Activated CD4-positive, CD25-positive, alpha-beta regulatory T cell treated with anti-CD3 and anti-CD28 coated beads, Interleukin-2, amount 50 U/mL, for 72 hours (primary cell): ENCODE measurements at regions not wholly inside any gene's neighbourhood (a gene's known extent, or its start where the extent isn't known, plus 50 kb on each side); places are given as distances from the start of the nearest gene placed in this dataset.

ENCODE experiments used
- DNase-seq: peaks from one replicate; pipeline ENCODE4 v3.0.0; 2021

DNA sequence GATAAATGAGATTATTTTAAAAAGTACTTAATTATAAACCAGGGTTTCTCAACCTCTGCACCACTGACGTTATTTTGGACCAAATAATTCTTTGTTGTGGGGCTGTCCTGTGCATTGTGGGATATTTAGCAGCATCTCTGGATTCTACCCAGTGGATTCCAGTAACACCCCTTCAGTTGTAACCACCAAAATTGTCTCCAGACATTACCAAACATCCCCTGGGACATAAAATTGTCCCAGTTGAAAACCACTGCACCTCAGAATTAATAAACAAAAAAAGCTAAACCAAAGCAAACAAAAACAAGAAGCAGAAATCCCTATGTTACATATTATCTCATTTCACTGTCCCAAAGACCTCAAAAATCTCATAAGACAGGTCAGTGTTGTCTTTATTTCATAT, 54.2 kb upstream of the GIMD1 start:
- no peak for DNase-seq

DNA sequence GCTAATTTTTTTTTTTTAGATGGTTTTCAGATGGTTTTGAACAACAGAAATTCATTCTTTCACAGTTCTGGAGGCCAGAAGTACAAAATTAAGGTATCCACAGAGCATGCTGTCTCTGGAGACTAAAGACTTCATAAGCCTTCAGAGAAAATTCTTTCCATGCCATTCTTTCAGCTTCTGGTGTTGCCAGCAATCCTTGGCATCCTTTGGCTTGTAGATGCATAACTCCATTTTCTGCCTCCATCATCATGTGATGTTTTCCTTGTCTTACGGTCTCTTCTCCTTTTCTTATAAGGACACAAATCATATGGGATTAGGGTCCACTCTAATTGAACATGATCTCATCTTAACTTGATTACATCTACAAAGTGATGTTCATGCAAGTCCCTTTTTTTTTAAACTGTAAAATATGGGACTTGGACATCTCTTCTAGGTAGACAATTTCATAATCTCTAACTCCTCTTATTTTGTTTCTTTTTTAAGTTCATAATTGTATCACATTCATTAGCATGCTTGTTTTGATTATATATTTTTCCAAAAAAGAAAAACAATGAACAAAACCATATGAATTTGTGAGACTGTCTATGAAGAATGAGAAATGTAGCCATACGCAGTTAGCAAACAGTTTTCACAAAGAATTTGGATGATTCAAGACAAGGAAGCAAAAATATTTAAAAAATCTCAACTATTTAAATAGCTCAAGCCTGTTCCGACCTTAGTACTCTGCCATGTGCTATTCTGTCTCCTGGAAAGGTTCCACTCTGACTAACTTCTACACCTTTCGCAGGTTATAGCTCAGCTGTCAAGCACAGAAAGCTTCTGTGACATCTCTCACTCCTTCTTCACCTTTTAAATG, 53.1 kb upstream of the GIMD1 start:
- DNase-seq = no peak

DNA sequence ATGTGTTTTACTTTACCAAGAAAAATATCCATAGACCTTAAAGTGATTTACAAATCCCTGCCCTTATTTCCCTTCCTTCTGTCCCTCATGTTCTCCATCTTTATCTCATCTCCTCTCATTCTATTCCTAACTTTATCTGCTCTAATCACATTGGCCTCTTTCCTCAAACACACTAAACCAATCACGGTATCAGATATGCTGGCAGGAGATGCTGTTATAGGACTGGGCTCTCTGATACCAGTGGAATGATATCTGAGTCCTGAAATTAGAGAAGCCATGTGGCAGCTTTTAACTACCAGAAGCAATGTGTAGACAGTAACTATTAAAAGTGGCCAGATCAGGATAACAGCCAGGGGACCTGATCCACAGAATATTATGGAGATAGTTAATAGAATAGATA, 49.9 kb upstream of the GIMD1 start:
- DNase-seq = no peak
